Dedifferentiated amniotic fluid mesenchymal stem cell (primary cell): ENCODE measurements at regions not wholly inside any gene's neighbourhood (a gene's known extent, or its start where the extent isn't known, plus 50 kb on each side); places are given as distances from the start of the nearest gene placed in this dataset.

Source experiments
- DNase-seq: peaks from one replicate; pipeline ENCODE4 v3.0.0-alpha.2; 2016; ENCODE audit errors: extremely low spot score

DNA sequence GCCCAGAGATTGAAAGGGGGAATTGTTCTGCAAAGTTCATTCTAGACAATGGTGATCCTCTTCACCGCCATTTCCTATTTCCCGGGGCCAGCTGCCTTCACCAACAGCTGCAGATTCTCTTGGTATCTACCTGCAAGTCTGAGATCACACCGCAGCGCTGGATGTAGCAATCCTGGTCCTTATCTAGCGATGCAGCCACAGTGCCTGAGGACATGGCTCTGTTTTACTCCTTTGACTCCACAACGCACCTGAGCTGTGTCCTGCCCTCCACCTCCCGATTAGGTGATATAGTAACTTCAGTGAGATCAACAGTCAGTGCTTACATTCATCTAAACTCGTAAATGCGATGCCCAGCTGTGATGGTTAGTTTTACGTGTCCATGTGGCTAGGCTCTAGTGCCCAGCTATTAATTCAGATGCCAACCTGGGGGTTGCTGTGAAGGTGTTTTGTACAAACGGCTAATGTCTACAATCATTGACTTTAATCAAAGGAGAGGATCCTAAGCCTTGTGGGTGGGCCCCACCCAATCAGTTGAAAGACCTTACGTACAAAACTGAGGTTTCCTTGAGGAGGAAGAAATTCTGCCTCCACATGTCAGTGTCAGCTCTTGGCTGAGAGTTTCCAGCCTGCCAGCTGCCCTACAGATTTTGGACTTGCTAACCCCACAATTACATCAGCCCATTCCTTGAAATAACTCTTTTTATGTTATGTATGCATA lies 189.8 kb downstream of the SH3BP4 start:
- DNase-seq = no peak

DNA sequence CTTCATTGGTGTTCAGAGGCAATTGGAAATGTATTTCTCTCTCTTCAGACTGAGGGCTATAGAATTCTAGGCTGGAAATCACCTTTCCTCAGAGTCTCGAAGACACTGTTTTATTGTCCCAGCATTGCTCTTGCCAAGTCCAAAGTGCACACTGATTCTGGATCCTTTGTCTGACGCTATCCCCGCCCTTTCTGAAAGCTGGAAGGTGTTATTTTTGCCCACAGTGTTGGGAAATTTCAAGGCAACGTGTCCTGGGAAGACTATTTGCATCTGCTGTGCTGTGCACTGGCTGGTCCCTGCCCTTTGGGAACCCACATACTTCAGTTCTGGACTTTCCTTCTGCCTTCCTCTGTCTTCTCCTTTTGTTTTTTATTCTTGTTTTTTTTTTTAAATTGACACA lies 190.8 kb downstream of the SH3BP4 start:
- no peak for DNase-seq

GRCh38 chr2:235143789-235144188 lies 192.0 kb downstream of the SH3BP4 start:
- no peak for DNase-seq

DNA sequence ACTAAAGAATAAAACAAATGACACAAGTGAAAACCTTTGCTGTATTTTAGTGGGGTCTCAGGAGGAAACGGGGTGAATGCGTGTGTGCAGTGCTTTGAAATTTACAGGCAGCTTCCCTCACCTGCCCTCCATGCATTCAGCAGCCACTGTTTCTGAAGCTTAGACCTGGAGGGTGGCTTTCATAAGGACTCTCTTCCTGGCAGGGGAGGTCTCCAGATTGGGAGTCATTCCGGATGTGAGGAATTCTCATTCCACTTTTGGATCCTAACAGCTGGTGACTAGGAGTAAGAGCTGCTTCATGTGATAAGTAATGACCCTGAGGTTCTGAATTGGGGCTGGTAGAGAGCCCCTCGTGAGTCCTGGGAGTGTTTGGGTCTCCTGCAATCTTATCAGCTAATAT lies 192.5 kb downstream of the SH3BP4 start:
- DNase-seq = no peak

- DNase-seq = no peak
Observed at GRCh38 chr2:235146206-235146605, 194.4 kb downstream of the SH3BP4 start.

GRCh38 chr2:235146871-235147565 lies 195.2 kb downstream of the SH3BP4 start:
- no peak for DNase-seq

DNA sequence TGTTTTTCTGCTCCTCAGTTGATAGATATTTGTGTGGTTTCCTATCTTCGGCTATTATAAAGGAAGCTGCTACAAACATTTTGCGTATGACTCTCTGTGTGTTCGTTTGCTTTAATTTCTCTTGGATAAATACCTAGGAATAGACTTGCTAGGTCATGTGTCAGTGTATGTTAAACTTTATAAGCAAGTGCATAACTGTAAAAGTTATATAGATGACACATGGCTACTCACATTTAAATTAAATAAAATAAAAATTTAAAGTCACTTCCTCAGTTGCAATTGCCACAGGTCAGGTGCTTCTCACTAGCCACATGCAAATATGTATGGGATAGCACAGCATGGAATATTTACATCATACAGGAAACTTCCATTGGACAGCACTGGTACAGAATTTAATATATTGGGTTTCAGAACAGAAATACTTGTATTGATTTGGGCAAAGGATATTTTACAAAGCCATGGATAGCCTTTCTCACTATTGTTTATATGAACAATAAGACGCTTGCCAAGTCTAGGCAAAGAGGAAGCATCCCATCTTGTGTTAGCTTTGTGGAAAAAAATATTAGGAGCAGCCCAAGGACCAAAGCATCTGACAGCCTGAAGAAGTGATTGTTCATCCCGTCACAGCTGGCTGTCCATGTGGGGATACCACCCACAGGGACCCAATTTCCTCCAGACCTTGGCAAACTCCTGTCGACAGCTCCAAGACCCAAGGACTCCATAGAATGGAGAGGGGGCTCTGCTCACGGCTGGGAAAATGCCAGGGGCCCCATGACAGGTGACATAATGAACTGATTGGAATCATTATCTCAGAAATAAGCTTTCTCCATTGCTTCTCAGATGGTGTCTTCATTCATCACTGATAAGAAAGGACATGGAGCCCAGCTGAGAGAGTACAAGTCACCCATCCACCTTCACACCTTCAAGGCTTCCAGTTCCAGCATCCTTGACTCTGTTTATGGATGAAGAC lies 196.7 kb downstream of the SH3BP4 start:
- DNase-seq = no peak

DNA sequence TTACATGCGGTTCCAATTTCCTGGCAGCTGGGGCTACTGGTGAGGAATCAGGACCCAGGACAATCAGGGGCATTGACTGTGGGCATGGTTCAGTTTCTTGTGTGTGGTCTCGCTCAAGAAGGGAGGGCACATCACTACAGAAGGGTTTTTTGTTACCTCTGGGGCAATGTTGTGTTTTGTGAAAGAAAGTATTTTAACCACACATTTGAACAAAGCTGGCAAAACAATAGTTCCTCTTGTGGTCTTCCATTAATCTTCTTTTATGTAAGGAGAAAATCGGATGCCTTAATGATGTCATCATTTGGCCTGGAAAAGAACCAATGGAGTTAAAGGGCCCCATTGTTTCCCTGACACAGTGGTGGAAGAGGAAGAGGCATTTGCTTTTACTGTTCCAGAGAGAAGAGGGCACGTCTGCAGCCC lies 197.4 kb downstream of the SH3BP4 start:
- no peak for DNase-seq

DNA sequence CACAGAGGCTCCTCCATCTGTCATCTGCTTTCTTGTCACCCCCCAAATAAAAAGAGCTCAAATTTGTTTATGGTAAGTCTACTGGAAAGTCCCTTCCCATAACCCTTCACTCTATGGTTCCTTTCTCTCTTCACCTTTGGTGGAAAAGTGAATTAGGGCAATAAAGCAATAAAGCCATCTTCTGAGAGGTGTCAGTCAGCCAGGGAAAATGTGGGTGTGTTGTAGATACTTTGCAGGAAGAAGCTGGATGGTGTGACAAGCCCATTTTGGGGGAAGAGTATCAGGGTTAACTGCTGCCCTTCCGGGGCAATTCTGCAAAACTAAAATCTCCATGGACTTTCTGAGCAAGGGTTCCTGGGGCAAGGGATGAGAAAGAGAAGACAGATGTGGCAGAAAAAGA lies 197.9 kb downstream of the SH3BP4 start:
- no peak for DNase-seq

DNA sequence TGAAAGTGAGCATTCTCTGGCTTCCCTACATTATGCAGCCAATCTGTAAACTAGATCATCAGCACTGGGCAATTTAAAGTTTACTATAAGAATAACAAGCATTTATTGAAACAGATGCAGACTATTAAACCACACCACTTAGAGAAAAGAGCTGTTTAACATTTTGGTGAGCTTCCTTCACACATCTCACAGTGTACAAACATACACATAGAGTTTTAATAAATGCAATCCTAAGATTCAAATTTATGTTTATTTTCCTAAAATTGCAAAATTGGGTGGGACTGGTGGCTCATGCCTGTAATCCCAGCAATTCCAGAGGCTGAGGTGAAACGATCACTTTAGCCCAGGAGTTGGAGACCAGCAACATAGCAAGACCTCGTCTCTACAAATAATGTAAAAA lies 199.3 kb downstream of the SH3BP4 start:
- DNase-seq = no peak

GRCh38 chr2:235155163-235155562 lies 203.3 kb downstream of the SH3BP4 start:
- DNase-seq = no peak

DNA sequence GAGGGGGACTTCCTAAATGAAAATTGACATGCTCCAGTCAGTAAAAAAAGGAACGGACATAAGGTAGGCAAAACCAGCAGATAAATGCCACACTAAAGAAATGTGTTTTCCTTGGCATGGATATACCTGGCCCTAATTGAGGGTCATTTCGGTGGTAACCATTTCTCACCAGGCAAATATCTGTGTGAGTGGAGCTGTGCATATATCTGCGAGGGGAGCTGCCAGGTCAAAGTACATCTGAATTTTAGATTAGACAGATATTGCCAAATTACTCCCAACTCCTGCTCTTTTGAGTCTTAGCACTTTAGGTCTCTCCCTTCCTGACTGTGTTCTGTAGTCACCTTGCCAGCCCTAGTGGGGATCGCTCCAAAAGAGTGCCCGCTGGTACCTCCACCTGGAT lies 204.2 kb downstream of the SH3BP4 start:
- DNase-seq = no peak

DNA sequence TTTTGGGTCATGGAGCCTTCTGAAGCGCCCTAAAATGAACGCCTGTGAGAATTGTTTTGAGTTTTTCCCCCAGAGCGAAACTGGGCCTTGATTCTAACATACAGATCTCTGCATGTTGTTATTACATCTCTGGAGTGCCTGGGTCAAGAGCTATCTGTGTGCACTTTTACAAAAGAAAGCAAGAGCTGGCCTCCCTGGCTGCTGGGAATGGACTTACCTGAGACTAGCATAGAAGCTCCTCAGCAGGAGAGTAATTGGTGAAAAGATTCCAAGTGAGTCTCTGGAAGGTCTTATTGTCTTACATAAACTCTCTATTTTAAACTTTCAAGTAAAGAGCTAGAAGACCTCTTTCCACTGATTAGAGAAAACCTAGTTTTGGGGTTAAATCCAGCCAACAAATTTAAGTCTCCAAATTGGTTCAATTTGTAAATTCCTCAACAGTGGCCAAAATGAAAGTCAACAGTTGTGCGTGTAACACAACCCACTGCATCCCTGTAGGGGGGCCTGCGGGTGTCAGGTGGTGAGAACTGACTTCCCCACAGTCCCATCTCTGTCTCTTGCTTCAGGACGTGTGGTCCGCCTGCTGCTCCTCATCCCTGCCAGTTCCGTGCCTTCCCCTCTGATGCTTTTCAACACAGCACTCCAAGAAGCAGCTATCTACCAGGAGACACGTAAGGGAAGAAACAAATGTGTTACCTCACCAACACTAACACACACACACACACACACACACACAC lies 206.1 kb downstream of the SH3BP4 start:
- no peak for DNase-seq

DNA sequence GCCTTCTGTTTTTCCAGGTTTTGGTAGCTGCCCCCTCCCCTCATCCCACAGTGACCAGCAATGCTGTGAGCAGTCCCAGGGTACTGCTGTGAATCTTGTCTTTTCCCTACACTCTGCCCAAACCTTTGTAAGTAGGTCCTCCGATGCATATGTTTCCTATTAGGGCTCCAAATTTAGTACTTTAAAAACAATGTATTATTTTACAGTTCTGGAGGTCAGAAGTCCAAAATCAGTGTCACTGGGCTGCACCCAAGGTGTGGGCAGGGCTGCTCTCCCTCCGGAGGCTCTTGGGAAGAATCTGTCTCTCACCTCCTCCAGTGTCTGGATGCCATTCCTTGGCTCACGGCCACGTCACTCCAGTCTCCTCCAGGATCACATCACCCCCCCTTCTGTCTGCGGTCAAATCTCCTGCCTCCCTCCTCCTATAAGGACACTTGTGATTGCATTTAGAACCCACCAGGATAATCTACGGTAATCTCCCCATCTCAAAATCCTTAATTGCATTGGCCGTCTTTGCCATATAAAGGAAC lies 208.5 kb downstream of the SH3BP4 start:
- DNase-seq = no peak

DNA sequence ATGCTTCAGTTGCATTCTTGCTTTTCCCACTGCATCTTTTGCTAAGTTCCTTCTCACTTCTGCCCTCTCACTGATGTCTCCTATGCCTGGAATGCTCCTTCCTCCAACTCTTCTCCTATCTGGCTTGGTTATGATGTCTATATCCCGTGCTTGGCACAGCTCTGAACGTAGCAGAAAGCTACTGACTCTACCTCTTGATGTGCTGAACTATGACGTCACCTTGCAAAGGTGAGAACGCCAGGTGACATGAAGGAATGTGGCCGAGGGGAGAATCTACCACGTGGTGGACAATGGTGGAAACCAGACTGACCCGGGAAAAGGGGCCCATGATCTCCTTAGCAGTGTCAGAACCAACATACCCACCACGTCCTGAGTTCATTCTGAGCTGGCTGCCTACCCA lies 209.7 kb downstream of the SH3BP4 start:
- DNase-seq = no peak

DNA sequence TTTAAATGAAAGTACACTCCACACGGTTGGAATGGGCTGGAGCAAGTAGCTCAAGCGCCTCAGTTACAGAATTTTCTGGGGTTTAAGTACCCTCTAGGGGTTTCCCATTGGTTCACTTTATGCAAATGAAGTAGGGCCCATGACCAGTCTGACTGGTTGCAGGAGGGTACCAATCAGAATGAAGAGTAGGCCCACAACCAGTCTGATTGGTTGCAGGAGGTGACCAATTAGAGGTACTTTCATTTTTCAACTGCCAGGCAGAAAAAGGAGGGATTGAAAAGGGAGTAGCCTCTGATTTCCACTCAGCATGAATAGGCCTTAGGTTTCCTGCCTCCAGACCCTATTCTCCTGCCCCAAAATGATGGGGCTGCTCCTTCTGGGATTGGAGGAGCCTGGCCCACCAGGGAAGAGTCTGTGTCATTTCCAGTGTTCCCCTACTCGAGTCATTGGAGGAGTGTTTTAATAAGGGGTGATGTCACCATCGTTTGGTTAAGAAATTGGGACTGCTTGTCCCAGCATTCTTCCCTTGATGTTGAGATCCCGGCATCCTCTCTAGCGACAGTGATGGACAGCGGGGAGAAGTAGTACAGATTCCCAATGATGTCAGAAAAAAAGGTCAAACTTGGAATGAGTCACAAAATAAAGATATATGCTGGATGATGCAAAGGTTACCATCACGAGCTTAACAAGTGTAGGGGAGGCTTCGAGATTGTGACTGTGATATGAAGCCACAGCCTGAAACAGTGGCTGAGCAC lies 210.4 kb downstream of the SH3BP4 start:
- DNase-seq = no peak

DNA sequence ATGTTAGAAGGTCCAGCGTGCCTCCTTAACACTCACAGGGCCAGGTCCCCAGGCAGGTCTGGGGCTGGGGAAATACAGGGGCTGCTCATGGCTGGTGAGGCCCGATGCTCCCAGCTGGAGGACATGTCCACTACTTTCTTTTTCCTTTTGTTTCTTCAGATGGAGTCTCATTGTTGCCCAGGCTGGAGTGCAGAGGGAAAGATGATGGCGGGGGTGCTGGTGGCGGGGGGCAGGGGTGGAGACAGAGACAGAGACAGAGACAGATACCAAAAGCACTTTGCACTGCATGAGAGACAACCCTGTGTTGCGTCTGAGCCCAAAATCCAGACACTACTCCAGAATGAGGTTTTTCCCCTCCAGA lies 211.0 kb downstream of the SH3BP4 start:
- DNase-seq = no peak

DNA sequence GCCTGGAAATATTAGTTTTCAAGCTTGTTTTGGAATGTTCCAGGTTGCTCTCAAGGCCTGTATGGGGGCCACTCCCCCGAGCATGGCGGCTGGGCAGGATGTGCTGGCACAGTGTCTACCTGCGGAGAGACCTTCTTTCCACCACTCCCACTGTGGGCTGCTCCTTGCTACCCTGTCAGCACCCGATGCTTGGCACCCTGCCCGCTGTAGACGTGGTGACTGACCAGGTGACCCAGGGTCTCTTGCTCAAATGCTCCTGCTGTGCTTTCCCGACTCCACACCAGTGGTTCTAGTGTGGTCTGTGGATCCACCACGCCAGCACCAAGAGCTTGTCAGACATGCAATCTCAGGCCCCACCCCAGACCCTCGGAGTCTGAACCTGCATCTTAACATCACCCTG lies 213.3 kb downstream of the SH3BP4 start:
- DNase-seq = no peak

- DNase-seq = no peak
Observed at GRCh38 chr2:235165631-235166030, 213.8 kb downstream of the SH3BP4 start.

- DNase-seq = no peak
Observed at GRCh38 chr2:235168174-235168979, 216.6 kb downstream of the SH3BP4 start.
